Fibroblast of lung (primary cell): ENCODE measurements at regions not wholly inside any gene's neighbourhood (a gene's known extent, or its start where the extent isn't known, plus 50 kb on each side); places are given as distances from the start of the nearest gene placed in this dataset.

ENCODE experiments used
- DNase-seq, 2 donors: peaks; one replicate each; pipeline versions ENCODE4 v3.0.0 to v3.0.0-alpha.2; 2010; ENCODE audit warnings: low read depth in 2 of 2
- H2AFZ ChIP-seq: 2 replicates; pipeline ENCODE4 v1.5.1; 2012; ENCODE audit warnings: low read length, control low read depth, inconsistent platforms
- H3K27ac ChIP-seq: 2 replicates; pipeline ENCODE4 v1.5.1; 2011; ENCODE audit warnings: low read length, control low read depth; ENCODE audit not compliant: insufficient read depth
- H3K27me3 ChIP-seq: 2 replicates; pipeline ENCODE4 v1.5.1; 2011; ENCODE audit warnings: mild to moderate bottlenecking, low read length; ENCODE audit not compliant: control insufficient read depth, insufficient read depth
- H3K36me3 ChIP-seq: 2 replicates; pipeline ENCODE4 v1.5.1; 2011; ENCODE audit warnings: low read length; ENCODE audit not compliant: control insufficient read depth, insufficient read depth
- H3K4me1 ChIP-seq: 2 replicates; pipeline ENCODE4 v1.5.1; 2011; ENCODE audit warnings: low read length; ENCODE audit not compliant: control insufficient read depth, insufficient read depth; ENCODE audit errors: extremely low read depth
- H3K4me2 ChIP-seq: 2 replicates; pipeline ENCODE4 v1.5.1; 2011; ENCODE audit warnings: low read length, control low read depth; ENCODE audit not compliant: insufficient read depth; ENCODE audit errors: extremely low read depth
- H3K4me3 ChIP-seq, 4 experiments: fragments of 200-600 bp in 1 of 4; sonication (generic) in 1 of 4; replicated peaks in 1 of 4; 2 replicates each; pipeline ENCODE4 v1.5.1; 2011 to 2016; ENCODE audit warnings: low read length in 4 of 4, low read depth in 3 of 4, mild to moderate bottlenecking in 3 of 4, control low read depth in 2 of 4, inconsistent platforms in 1 of 4, mixed read lengths in 1 of 4; ENCODE audit not compliant: insufficient read depth in 1 of 4; ENCODE audit errors: control extremely low read depth in 1 of 4
- H3K79me2 ChIP-seq: 2 replicates; pipeline ENCODE4 v1.5.1; 2012; ENCODE audit warnings: mild to moderate bottlenecking, low read length, inconsistent platforms; ENCODE audit not compliant: control insufficient read depth, insufficient read depth
- H3K9ac ChIP-seq: 2 replicates; pipeline ENCODE4 v1.5.1; 2011; ENCODE audit warnings: mild to moderate bottlenecking, low read length, control low read depth; ENCODE audit not compliant: insufficient read depth
- H3K9me3 ChIP-seq: 2 replicates; pipeline ENCODE4 v1.5.1; 2012; ENCODE audit warnings: low read depth, low read length; ENCODE audit not compliant: control insufficient read depth, insufficient read depth
- H4K20me1 ChIP-seq: 2 replicates; pipeline ENCODE4 v1.5.1; 2011; ENCODE audit warnings: low read length; ENCODE audit not compliant: control insufficient read depth, insufficient read depth; ENCODE audit errors: extremely low read depth
- CTCF ChIP-seq, 2 donors: IDR thresholded peaks in 1 of 2; conservative IDR thresholded peaks in 1 of 2; 1 replicate in 1 of 2; 2 replicates in 1 of 2; pipeline ENCODE4 v1.5.1; 2011 to 2012; ENCODE audit warnings: low read length in 2 of 2, control low read depth in 1 of 2, inconsistent platforms in 1 of 2, low read depth in 1 of 2, mild to moderate bottlenecking in 1 of 2
- EZH2 ChIP-seq: IDR thresholded peaks from 2 replicates; pipeline ENCODE4 v1.5.1; 2012; ENCODE audit warnings: low read length, control low read depth, mild to moderate bottlenecking; ENCODE audit errors: missing control alignments

DNA sequence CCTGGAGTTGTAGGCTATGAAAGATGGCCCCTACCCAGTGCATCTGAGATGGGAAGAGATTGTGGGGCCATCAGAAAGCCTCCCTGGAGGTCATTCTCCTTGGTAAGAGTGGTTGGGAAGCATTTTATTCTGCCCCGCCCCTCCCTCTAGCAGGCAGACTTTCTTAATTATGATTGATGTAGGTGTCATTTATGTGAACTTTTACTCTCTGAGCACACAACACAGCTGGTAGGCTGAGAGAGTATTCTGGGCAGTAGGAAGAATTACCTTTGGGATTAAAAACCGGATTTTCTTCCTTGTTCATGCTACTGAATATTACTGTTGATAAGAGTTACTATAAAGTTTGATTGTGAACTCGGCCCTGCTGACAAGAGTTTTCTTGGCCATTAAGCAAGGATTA is 266.8 kb downstream of the TTC6 start:
- H3K9ac ChIP-seq: no peak overlapping the region
- H4K20me1 ChIP-seq: no peaks in the 10 kb centered on the region
- no peak overlapping the region for H3K4me2 ChIP-seq
- H3K4me3 ChIP-seq: no peak overlapping the region
- TF ChIP-seq CTCF (conservative IDR thresholded peaks at IDR 0.05 in 1 of 2, IDR thresholded peaks at IDR 0.05 in 1 of 2; ENCODE audit: low read depth in 1 of 2, low read length in 2 of 2) (no peak), EZH2 (no peak)
- no peaks in the 10 kb centered on the region for H3K4me1 ChIP-seq
- no peaks in the 10 kb centered on the region for H3K27me3 ChIP-seq
- H3K27ac ChIP-seq: no peak overlapping the region
- H3K9me3 ChIP-seq: no peaks in the 10 kb centered on the region
- no peak overlapping the region for H2AFZ ChIP-seq
- DNase-seq: no peak
- no peaks in the 10 kb centered on the region for H3K79me2 ChIP-seq
- no peaks in the 10 kb centered on the region for H3K36me3 ChIP-seq

DNA sequence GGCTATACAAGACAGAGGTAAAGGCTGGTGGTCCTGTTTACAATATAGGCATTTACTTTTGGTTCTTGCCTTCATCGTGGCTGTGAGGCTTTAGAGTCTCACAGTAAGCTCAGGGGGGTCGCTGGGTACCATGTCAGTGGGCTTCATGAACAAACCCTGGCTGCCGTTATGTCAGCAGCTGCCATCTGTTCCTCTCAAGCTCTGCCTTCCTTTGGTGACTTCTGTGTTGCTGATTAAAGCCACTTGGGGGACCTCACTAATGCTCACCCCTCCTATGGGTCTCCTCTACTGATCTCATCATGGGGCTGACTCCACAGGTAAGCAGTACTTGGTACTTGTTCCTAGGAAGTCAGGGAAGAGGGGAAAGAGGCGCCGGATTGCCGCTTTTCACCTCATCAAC is 268.7 kb downstream of the TTC6 start:
- Histone ChIP-seq H3K79me2 (no peaks in the 10 kb centered on the region), H3K27me3 (no peaks in the 10 kb centered on the region), H3K4me3 (no peak overlapping the region), H3K4me1 (no peaks in the 10 kb centered on the region), H2AFZ (no peak overlapping the region), H3K9me3 (no peaks in the 10 kb centered on the region), H3K36me3 (no peaks in the 10 kb centered on the region), H3K9ac (no peak overlapping the region), H4K20me1 (no peaks in the 10 kb centered on the region), H3K27ac (no peak overlapping the region), H3K4me2 (no peak overlapping the region)
- no peak for DNase-seq
- no peak for TF ChIP-seq EZH2
- no peak for TF ChIP-seq CTCF (conservative IDR thresholded peaks at IDR 0.05 in 1 of 2, IDR thresholded peaks at IDR 0.05 in 1 of 2; ENCODE audit: low read depth in 1 of 2, low read length in 2 of 2)

DNA sequence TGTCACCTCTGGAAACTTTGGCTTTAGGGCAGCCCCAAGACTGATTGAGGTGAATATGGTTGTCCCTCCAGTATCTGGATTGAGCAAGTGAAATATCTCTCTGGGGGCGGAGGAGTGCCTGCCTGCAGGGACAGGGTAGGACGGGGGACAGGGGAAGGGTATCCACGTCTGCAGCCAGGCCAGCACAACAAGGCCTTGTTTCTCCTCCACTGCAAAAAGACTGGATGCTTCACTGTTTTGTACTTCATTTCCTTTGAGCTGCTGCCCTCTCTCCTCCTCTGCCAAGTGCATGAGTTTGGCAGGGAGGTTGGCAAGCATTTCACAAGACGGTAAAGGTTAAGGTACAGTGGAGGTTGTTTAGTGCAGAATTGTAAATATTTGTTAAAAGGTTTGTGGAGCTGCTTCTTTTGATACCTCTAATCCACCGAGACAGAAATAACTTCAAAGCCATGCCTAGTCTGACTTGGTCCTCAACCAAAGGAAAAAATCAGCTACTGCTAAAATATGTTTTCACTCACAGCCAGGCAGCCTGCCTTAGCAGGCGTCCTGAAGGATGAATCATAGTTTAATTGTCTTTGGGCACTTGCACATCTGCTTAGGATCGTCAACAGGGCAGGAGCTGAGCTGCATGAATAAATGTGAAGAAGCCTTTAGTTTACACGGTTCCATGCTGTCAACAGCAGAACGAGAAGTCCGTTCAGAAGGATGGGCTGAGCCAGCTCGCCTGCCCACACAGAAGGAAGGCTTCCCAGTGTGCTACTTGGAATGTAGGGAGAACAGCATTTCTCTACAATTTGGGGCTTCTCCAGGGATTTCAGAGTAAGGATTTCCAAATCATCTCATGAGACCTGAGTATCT is 269.7 kb downstream of the TTC6 start:
- Histone ChIP-seq H2AFZ (no peak overlapping the region), H3K27ac (no peak overlapping the region), H3K4me3 (no peak overlapping the region), H3K4me1 (no peaks in the 10 kb centered on the region), H3K79me2 (no peaks in the 10 kb centered on the region), H3K9ac (no peak overlapping the region), H3K4me2 (no peak overlapping the region), H3K36me3 (no peaks in the 10 kb centered on the region), H4K20me1 (no peaks in the 10 kb centered on the region), H3K27me3 (no peaks in the 10 kb centered on the region), H3K9me3 (no peaks in the 10 kb centered on the region)
- peak; percentile 51 to 60 for DNase-seq
- TF ChIP-seq CTCF (conservative IDR thresholded peaks at IDR 0.05 in 1 of 2, IDR thresholded peaks at IDR 0.05 in 1 of 2; ENCODE audit: low read depth in 1 of 2, low read length in 2 of 2) (no peak), EZH2 (no peak)
